Stomach (tissue), 8 donors: ENCODE measurements at regions not wholly inside any gene's neighbourhood (a gene's known extent, or its start where the extent isn't known, plus 50 kb on each side); places are given as distances from the start of the nearest gene placed in this dataset.
"Not testable (repeated sequence)": the region's sequence is repeated elsewhere in the genome, so short reads cannot be mapped to it uniquely, and the experiment has no call there.

ENCODE experiments used
- DNase-seq, 2 donors: peaks; one replicate each; pipeline versions ENCODE4 v3.0.0 to v3.0.0-alpha.2; 2013 to 2019
- H3K27ac ChIP-seq, 5 donors: fragments of 200-600 bp in 4 of 5; sonication (generic) in 4 of 5; one replicate each; pipeline ENCODE4 v1.5.1; 2013 to 2019; ENCODE audit warnings: mild to moderate bottlenecking in 1 of 5, moderate library complexity in 1 of 5
- H3K27me3 ChIP-seq, 3 donors: fragments of 200-600 bp; sonication (generic); one replicate each; pipeline ENCODE4 v1.5.1; 2017 to 2019; ENCODE audit warnings: mixed run types in 1 of 3
- H3K36me3 ChIP-seq, 4 donors: fragments of 200-600 bp; sonication (generic); 1 replicate in 3 of 4; 2 replicates in 1 of 4; pipeline ENCODE4 v1.5.1; 2016 to 2019
- H3K4me1 ChIP-seq, 4 donors: fragments of 200-600 bp; sonication (generic); one replicate each; pipeline ENCODE4 v1.5.1; 2016 to 2019
- H3K4me3 ChIP-seq, 4 donors: fragments of 200-600 bp; sonication (generic) in 3 of 4; one replicate each; pipeline ENCODE4 v1.5.1; 2016 to 2019; ENCODE audit warnings: mild to moderate bottlenecking in 1 of 4
- H3K9me3 ChIP-seq, 4 donors: fragments of 200-600 bp; sonication (generic); one replicate each; pipeline ENCODE4 v1.5.1; 2016 to 2019
- EP300 ChIP-seq: sonication (generic); formaldehyde crosslinking; IDR thresholded peaks from one replicate; pipeline ENCODE4 v1.6.1; 2017; ENCODE audit warnings: antibody characterized with exemption
- POLR2A ChIP-seq, 4 donors: fragments of 450-650 bp; IDR thresholded peaks; one replicate each; pipeline ENCODE4 v1.6.1; 2016; ENCODE audit warnings: antibody characterized with exemption in 4 of 4, control low read depth in 2 of 4, mild to moderate bottlenecking in 1 of 4, moderate library complexity in 1 of 4
- POLR2AphosphoS5 ChIP-seq, 3 donors: sonication (generic); formaldehyde crosslinking; IDR thresholded peaks; one replicate each; pipeline ENCODE4 v1.6.1; 2016; ENCODE audit warnings: antibody characterized with exemption in 3 of 3
- WGBS, 5 donors: extraction: QIAGEN DNeasy Blood & Tissue Kit in 3 of 5; methylation state at CpG; one replicate each; pipeline versions ENCODE4 v1.1.5 to v1.1.7; 2013 to 2018; 5-methylcytosine and 5-hydroxymethylcytosine counted together
- intact Hi-C: fragments of 100-400 bp; cut with DNase I; formaldehyde crosslinking; loops from one replicate; pipeline ENCODE4 v1.15.1; 2023; ENCODE audit warnings: low total_unique reads
- TF ChIP-seq, protein P1 (sequence below), 7 experiments: fragments of 450-650 bp in 4 of 7; fragments of 200-600 bp in 3 of 7; sonication (generic) in 3 of 7; IDR thresholded peaks; one replicate each; pipeline ENCODE4 v1.5.1; 2016 to 2019; ENCODE audit warnings: antibody characterized with exemption in 7 of 7, control low read depth in 2 of 7, mild to moderate bottlenecking in 1 of 7
- donor health status: healthy with polysubstance abuse.
- donor health status: Bipolar disorder and iron deficiency.
- donor health status: healthy.

DNA sequence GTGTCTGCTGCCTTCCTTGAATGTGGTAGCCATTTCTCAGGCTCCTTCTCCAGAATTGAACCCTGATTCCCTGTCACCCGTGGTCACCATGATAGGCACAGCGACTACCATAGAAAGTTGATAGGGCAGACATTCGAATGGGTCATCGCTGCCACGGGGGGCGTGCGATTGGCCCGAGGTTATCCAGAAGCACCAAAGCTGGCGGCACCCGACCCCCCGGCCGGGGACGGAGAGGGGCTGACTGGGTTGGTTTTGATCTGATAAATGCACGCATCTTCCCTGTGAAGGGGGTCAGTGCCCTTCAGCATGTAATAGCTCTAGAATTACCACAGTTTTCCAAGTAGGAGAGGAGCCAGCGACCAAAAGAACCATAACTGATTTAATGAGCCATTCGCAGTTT is 94.0 kb upstream of the ANKRD30BL start:
- Histone ChIP-seq H3K27me3 (peaks cover 3 to 45% (median 21%) of the 10 kb centered on the region in 3 donors), H3K36me3 (no peaks in the 10 kb centered on the region), H3K9me3 (peaks cover 0 to 24% (median 0%) of the 10 kb centered on the region in 4 donors), H3K27ac (no peak overlapping the region), H3K4me3 (no peak overlapping the region), H3K4me1 (peaks cover 5 to 18% (median 17%) of the 10 kb centered on the region in 4 donors)
- intact Hi-C loops = no loop called here
- DNase-seq = no peak
- 92 to 99% (median 97%) methylated on average over 8 to 16 of the region's 16 CpGs for WGBS, 5 donors
- TF ChIP-seq POLR2A (IDR thresholded peaks at IDR 0.05) (no peak), EP300 (no peak), POLR2AphosphoS5 (IDR thresholded peaks at IDR 0.05) (no peak)
- TF ChIP-seq, protein P1, sequence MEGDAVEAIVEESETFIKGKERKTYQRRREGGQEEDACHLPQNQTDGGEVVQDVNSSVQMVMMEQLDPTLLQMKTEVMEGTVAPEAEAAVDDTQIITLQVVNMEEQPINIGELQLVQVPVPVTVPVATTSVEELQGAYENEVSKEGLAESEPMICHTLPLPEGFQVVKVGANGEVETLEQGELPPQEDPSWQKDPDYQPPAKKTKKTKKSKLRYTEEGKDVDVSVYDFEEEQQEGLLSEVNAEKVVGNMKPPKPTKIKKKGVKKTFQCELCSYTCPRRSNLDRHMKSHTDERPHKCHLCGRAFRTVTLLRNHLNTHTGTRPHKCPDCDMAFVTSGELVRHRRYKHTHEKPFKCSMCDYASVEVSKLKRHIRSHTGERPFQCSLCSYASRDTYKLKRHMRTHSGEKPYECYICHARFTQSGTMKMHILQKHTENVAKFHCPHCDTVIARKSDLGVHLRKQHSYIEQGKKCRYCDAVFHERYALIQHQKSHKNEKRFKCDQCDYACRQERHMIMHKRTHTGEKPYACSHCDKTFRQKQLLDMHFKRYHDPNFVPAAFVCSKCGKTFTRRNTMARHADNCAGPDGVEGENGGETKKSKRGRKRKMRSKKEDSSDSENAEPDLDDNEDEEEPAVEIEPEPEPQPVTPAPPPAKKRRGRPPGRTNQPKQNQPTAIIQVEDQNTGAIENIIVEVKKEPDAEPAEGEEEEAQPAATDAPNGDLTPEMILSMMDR (IDR thresholded peaks at IDR 0.05) = no peak

DNA sequence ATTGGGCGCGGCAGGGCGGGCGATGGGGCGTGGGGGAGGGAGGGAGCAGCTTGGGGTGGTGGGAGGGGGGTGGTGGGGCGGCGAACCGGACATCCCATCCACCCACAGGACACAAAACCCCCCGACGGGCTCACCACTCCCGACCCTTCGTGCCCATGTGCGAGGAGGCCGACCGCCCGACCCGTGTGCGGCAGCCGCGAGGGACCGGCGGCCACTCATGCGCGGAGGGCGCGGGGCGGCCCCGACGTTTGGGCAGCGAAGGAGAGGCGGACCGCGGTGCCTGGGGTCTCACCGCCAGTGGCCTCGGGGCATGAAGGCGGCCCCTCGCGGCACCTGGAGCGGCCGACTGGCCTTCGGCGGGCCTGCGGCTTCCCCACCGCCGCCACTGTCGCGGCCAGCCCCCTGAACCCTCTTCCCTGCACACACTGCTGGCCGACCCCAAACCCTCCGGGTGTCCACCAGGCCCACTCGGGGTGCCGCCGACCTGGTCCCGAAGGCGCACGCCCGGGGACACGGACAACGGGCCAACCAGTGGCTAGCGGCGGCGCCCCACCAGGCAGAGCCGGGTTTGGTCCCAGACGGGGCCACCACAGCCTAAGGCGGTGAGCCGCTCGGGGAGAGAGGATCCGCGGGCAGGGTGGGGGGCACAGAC is 94.6 kb upstream of the ANKRD30BL start:
- WGBS, 5 donors = 13 to 38% (median 26%) methylated on average over 7 to 68 of the region's 68 CpGs
- peak overlapping the region in 1 of 4 donors; percentile 51 for H3K4me3 ChIP-seq

DNA sequence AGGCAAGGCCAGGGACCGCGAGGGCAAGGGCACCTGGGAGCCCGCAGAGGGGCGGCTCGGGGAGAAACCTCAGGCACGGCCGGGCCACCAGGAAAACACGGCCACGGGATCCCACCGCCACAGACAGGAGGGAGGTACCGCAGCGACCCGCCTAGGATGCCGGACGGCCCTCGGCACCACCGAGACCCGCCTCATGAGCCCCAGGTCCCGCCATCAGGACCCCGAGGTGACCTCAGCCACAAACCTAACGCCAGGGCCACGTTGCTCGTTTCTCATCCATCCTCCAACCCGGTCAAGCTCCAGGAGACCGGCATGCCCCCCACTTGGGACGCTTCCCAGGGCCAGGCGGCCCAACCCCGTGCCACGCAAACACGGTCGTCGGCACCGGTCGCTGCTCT is 95.2 kb upstream of the ANKRD30BL start:
- peak overlapping the region; percentile 32 to 51 (median 36) for H3K4me3 ChIP-seq
- intact Hi-C loops, H3K36me3 ChIP-seq, DNase-seq, H3K27ac ChIP-seq: not testable (repeated sequence)
- H3K4me1 ChIP-seq = peaks cover 5 to 18% (median 17%) of the 10 kb centered on the region in 4 donors
- H3K9me3 ChIP-seq = peaks cover 0 to 24% (median 0%) of the 10 kb centered on the region in 4 donors
- H3K27me3 ChIP-seq = peaks cover 3 to 45% (median 21%) of the 10 kb centered on the region in 3 donors
- 0 to 8% (median 5%) methylated on average over 4 to 34 of the region's 34 CpGs for WGBS, 5 donors

More for the DNA sequence above, 94.6 kb upstream of the ANKRD30BL start:
- peaks cover 5 to 18% (median 17%) of the 10 kb centered on the region in 4 donors for H3K4me1 ChIP-seq
- peaks cover 0 to 24% (median 0%) of the 10 kb centered on the region in 4 donors for H3K9me3 ChIP-seq
- no peaks in the 10 kb centered on the region for H3K36me3 ChIP-seq
- peaks cover 3 to 45% (median 21%) of the 10 kb centered on the region in 3 donors for H3K27me3 ChIP-seq
- no peak for DNase-seq
- TF ChIP-seq EP300 = no peak
- TF ChIP-seq POLR2A (IDR thresholded peaks at IDR 0.05) = no peak
- TF ChIP-seq POLR2AphosphoS5 (IDR thresholded peaks at IDR 0.05) = no peak
- TF ChIP-seq, protein P1 (IDR thresholded peaks at IDR 0.05) = no peak
- H3K27ac ChIP-seq = no peak overlapping the region
- intact Hi-C loops = no loop called here

DNA sequence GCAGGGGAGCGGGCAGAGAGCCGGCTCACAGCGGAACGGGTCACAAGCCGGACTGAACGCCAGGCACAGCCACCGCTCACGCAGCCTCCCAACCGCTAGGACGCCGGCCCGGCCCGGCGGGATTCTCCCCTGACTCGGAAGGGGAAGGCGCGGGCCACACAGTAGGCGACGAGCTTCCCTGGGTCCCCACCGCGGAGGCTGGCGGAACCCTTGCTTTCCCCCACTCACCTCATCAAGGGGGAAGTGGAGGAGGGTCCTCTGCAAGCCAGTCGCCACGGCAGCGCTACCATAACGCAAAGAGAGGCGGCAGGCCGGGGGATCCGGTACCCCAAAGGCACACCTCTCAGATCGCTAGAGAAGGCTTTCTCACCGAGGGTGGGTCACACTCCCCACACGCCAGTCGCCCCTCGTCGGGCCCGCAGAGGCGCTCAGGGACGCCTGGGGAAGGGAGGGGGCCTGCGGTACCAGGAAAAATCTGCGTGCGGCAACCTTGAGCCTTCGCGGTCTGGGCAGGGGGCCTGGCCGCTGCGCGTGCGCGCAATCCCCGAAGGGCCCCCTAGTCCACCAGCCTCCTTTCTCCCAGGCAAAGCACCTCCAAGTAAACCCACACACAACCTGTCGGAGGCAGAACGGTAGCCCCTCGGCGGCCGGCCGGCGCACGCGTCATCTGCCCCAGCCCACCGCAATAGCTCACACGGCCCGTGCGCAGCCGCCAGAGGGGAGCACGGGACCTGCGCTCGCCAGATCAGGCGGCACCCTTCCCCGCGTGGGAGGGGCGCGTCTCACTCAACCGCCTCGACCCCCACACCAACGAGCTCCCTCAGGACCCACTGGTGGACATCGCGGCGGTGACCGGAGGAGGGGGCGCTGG is 95.8 kb upstream of the ANKRD30BL start:
- H3K4me1 ChIP-seq = peaks cover 5 to 18% (median 17%) of the 10 kb centered on the region in 4 donors
- peaks cover 0 to 18% (median 0%) of the 10 kb centered on the region in 4 donors for H3K9me3 ChIP-seq
- H3K27me3 ChIP-seq = peaks cover 3 to 45% (median 21%) of the 10 kb centered on the region in 3 donors
- H3K4me3 ChIP-seq = peak overlapping the region; percentile 32 to 51 (median 36)
- H3K36me3 ChIP-seq, intact Hi-C loops, H3K27ac ChIP-seq: not testable (repeated sequence)
- WGBS, 5 donors = 4 to 10% (median 9%) methylated on average over 15 to 79 of the region's 79 CpGs
- DNase-seq = peak in 1 of 2 donors; percentile 68

DNA sequence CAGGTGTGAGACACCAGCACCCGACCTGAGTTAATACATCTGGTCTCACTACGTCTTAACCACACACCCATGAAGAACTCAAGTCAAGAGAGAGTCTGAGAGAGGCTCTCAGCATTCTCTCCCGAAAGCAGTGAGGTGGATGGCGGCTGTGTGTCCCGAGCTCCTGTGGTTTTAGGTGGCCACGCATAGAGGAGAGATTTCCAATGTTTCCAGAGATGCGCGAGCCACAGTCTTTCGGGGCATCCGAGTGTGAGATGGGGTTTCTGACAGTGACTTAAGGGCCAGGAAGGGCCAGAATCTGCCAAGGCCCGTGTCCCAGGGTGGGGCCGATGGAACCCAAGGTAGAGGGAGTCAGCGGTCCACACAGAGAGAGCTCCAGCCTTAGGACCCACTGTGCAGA is 97.5 kb upstream of the ANKRD30BL start:
- H3K9me3 ChIP-seq, intact Hi-C loops, H3K36me3 ChIP-seq, DNase-seq, H3K4me3 ChIP-seq, H3K27ac ChIP-seq: not testable (repeated sequence)
- Histone ChIP-seq H3K27me3 (peaks cover 3 to 45% (median 21%) of the 10 kb centered on the region in 3 donors), H3K4me1 (peaks cover 5 to 18% (median 17%) of the 10 kb centered on the region in 4 donors)
- 88 to 99% (median 96%) methylated on average over 13 of the region's 13 CpGs for WGBS, 5 donors

DNA sequence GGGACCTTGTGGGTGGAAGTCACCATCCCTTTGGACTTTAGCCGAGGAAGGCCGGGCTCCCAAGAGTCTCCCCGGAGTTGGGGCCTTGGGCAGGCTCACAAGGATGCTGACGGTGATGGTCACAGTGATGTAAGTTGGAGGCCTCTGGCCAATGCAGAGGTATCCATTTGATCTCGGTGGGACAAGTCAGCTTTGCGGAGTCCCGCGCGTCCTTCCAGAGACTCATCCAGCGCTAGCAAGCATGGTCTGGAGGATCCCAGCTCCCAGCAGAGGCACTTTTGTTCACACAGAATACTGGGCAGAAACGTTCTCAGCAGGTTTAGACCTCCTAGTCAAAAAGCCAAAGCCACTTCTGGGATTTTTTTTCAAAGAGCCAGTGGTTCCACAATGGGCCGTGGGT is 103.8 kb upstream of the ANKRD30BL start:
- H3K4me3 ChIP-seq, H3K36me3 ChIP-seq, DNase-seq, intact Hi-C loops, H3K9me3 ChIP-seq, H3K27ac ChIP-seq: not testable (repeated sequence)
- Histone ChIP-seq H3K4me1 (peaks cover 0 to 21% (median 12%) of the 10 kb centered on the region in 4 donors), H3K27me3 (peaks cover 0 to 39% (median 0%) of the 10 kb centered on the region in 3 donors)
- WGBS, 5 donors = 89 to 91% (median 90%) methylated on average over 8 to 12 of the region's 12 CpGs
